ENCODE measurements at regions not wholly inside any gene's neighbourhood (a gene's known extent, or its start where the extent isn't known, plus 50 kb on each side); places are given as distances from the start of the nearest gene placed in this dataset.

DNA sequence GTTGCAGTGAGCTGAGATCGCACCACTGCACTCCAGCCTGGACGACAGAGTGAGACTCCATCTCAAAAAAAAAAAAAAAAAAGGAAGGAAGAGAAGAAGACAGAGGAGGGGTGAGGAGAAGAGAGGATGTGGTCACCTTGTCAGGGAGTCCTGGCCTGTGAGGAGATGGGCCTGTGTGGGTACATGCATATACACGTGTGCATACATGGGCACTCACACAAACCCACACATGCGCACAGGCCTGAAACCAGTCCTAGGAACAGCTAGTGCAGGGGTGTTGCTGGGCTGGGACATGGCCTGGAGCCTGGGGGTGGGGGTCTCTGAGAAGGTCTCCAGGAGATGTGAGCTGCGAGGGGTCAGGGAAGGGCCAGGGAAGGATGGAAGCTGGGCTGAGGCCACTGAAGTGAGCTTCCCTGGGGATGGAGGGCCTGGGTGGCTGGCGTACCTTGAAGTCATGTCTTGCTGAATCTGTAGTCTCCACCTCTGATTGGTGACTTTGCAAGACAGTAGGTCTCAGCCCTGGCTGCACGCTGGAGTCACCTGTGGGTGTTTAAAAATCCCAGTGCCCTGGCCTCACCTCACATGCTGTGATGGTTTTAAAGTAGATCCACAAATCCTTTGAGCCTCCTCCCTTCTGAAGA is 72.4 kb downstream of the MRM1 start:
- TF ChIP-seq, protein P1, sequence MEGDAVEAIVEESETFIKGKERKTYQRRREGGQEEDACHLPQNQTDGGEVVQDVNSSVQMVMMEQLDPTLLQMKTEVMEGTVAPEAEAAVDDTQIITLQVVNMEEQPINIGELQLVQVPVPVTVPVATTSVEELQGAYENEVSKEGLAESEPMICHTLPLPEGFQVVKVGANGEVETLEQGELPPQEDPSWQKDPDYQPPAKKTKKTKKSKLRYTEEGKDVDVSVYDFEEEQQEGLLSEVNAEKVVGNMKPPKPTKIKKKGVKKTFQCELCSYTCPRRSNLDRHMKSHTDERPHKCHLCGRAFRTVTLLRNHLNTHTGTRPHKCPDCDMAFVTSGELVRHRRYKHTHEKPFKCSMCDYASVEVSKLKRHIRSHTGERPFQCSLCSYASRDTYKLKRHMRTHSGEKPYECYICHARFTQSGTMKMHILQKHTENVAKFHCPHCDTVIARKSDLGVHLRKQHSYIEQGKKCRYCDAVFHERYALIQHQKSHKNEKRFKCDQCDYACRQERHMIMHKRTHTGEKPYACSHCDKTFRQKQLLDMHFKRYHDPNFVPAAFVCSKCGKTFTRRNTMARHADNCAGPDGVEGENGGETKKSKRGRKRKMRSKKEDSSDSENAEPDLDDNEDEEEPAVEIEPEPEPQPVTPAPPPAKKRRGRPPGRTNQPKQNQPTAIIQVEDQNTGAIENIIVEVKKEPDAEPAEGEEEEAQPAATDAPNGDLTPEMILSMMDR (IDR thresholded peaks at IDR 0.05): no peak
- TF ChIP-seq POLR2A (IDR thresholded peaks at IDR 0.05): no peak
- Histone ChIP-seq H3K9me3 (replicated peaks in 1 of 3) (no peaks in the 10 kb centered on the region), H3K27ac (no peak overlapping the region), H3K4me1 (replicated peaks in 1 of 2) (no peaks in the 10 kb centered on the region), H3K36me3 (replicated peaks in 1 of 2) (no peaks in the 10 kb centered on the region), H3K4me3 (no peak overlapping the region), H3K27me3 (no peaks in the 10 kb centered on the region)
- intact Hi-C loops (cut with DNase I): no loop called here
- no peak for DNase-seq
- WGBS, 4 donors: 84 to 90% (median 84%) methylated on average over 6 to 7 of the region's 7 CpGs

DNA sequence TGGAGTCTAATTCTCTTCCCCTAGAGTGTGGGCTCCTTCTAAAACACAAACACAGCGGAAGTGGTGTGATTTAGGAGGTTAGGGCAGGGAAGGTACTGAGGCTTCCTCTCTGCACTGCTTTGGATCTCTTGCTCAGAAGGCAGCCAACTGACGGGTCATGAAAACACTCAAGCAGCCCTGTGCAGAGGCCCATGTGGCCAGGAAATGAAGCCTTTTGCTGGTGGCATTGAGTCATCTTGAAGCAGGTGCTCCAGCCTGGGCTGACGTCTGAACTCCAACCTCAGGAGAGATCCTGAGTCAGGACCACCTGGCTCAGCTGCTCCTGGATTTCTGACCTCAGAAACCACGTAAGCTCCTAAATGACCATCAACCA is 72.9 kb downstream of the MRM1 start:
- DNase-seq: no peak
- TF ChIP-seq POLR2A (IDR thresholded peaks at IDR 0.05): no peak
- TF ChIP-seq, protein P1 (IDR thresholded peaks at IDR 0.05): no peak
- Histone ChIP-seq H3K9me3 (replicated peaks in 1 of 3) (no peaks in the 10 kb centered on the region), H3K4me1 (replicated peaks in 1 of 2) (no peaks in the 10 kb centered on the region), H3K36me3 (replicated peaks in 1 of 2) (no peaks in the 10 kb centered on the region), H3K27ac (no peak overlapping the region), H3K27me3 (no peaks in the 10 kb centered on the region), H3K4me3 (no peak overlapping the region)
- intact Hi-C loops (cut with DNase I): no loop called here
- 62 to 81% (median 71%) methylated on average over 4 of the region's 4 CpGs for WGBS, 4 donors

DNA sequence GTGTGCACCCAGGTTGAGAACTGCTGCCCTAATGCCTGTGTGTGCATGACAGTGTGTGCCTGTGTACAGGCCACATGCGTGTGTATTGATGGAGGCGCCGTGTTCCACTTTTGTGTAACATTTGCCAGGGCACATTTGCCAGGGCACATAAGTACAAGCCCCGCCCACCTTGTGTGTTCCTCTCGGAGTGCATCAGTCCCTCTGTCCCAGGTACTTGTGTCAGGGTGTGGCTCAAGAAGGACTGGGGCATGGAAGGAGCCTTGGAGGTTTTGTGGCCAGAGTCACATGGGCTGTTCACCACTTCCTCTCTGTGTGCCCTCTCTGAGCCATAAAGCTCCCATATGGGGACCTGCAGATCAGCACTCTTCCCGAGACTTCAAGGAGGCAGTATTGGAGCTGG is 73.9 kb downstream of the MRM1 start:
- H3K36me3 ChIP-seq (replicated peaks in 1 of 2): no peaks in the 10 kb centered on the region
- WGBS, 4 donors: 65 to 92% (median 76%) methylated on average over 4 to 6 of the region's 6 CpGs
- H3K9me3 ChIP-seq (replicated peaks in 1 of 3): no peaks in the 10 kb centered on the region
- no peaks in the 10 kb centered on the region for H3K4me1 ChIP-seq (replicated peaks in 1 of 2)
- TF ChIP-seq POLR2A (IDR thresholded peaks at IDR 0.05): no peak
- TF ChIP-seq, protein P1 (IDR thresholded peaks at IDR 0.05): no peak
- no peaks in the 10 kb centered on the region for H3K27me3 ChIP-seq
- DNase-seq: no peak
- H3K4me3 ChIP-seq: no peak overlapping the region
- intact Hi-C loops (cut with DNase I): no loop called here
- H3K27ac ChIP-seq: no peak overlapping the region

GRCh38 chr17:36675786-36676185 is 74.4 kb downstream of the MRM1 start:
- H3K27me3 ChIP-seq: no peaks in the 10 kb centered on the region
- no peaks in the 10 kb centered on the region for H3K36me3 ChIP-seq (replicated peaks in 1 of 2)
- intact Hi-C loops (cut with DNase I): no loop called here
- no peaks in the 10 kb centered on the region for H3K4me1 ChIP-seq (replicated peaks in 1 of 2)
- no peaks in the 10 kb centered on the region for H3K9me3 ChIP-seq (replicated peaks in 1 of 3)
- H3K4me3 ChIP-seq: no peak overlapping the region
- DNase-seq: no peak
- H3K27ac ChIP-seq: no peak overlapping the region
- WGBS, 4 donors: 33 to 74% (median 58%) methylated on average over 1 to 2 of the region's 2 CpGs
- TF ChIP-seq POLR2A (IDR thresholded peaks at IDR 0.05): no peak
- TF ChIP-seq, protein P1 (IDR thresholded peaks at IDR 0.05): no peak

Data from adrenal gland (tissue), 9 donors.